Right lobe of liver (tissue), 6 donors: ENCODE measurements at regions not wholly inside any gene's neighbourhood (a gene's known extent, or its start where the extent isn't known, plus 50 kb on each side); places are given as distances from the start of the nearest gene placed in this dataset.
"Not testable (repeated sequence)": the region's sequence is repeated elsewhere in the genome, so short reads cannot be mapped to it uniquely, and the experiment has no call there.

Experiments
- ATAC-seq, 4 donors: fragments of 200-7000 bp; cut with Tn5 transposase; one replicate each; pipeline ENCODE4 v1.9.1; 2020; ENCODE audit warnings: mild to moderate bottlenecking in 4 of 4, moderate library complexity in 4 of 4
- DNase-seq, 3 donors: peaks; one replicate each; pipeline ENCODE4 v3.0.0-alpha.2; 2020
- H3K27ac ChIP-seq, 3 donors: fragments of 200-600 bp; one replicate each; pipeline ENCODE4 v1.8.0; 2022
- H3K27me3 ChIP-seq, 2 donors: fragments of 200-600 bp; one replicate each; pipeline ENCODE4 v1.8.0; 2022
- H3K36me3 ChIP-seq, 4 donors: fragments of 200-600 bp; sonication (generic) in 1 of 4; one replicate each; pipeline versions ENCODE4 v1.5.1 to v1.8.0; 2017 to 2022; ENCODE audit warnings: control low read depth in 1 of 4
- H3K4me1 ChIP-seq, 4 donors: fragments of 200-600 bp; sonication (generic) in 1 of 4; one replicate each; pipeline versions ENCODE4 v1.5.1 to v1.8.0; 2017 to 2022; ENCODE audit warnings: control low read depth in 1 of 4
- H3K4me3 ChIP-seq, 3 donors: fragments of 200-600 bp; one replicate each; pipeline ENCODE4 v1.8.0; 2022
- H3K9me3 ChIP-seq, 4 donors: fragments of 200-600 bp; sonication (generic) in 1 of 4; one replicate each; pipeline versions ENCODE4 v1.5.1 to v1.8.0; 2017 to 2022; ENCODE audit warnings: control low read depth in 1 of 4
- CTCF ChIP-seq, 4 donors: fragments of 200-600 bp in 3 of 4; fragments of 450-650 bp in 1 of 4; IDR thresholded peaks; one replicate each; pipeline versions ENCODE4 v1.5.1 to v1.8.0; 2016 to 2022; ENCODE audit warnings: antibody characterized with exemption in 4 of 4, mild to moderate bottlenecking in 2 of 4
- POLR2A ChIP-seq: fragments of 450-650 bp; IDR thresholded peaks from one replicate; pipeline ENCODE4 v1.6.1; 2017; ENCODE audit warnings: antibody characterized with exemption, mild to moderate bottlenecking
- WGBS: methylation state at CpG from one replicate; pipeline ENCODE4 v1.1.6; 2018; ENCODE audit warnings: low coverage, low lambda C conversion rate; ENCODE audit not compliant: insufficient coverage; ENCODE audit errors: missing lambda C conversion rate; 5-methylcytosine and 5-hydroxymethylcytosine counted together
- intact Hi-C, 2 donors: fragments of 100-400 bp; cut with DNase I; formaldehyde crosslinking; loops; one replicate each; pipeline versions ENCODE4 v1.11.2 to v1.14.1; 2022
- donor health status: DM: no; HTN: yes; CAD: no.
- donor health status: DM: no; HTN: no; CAD: no.
- donor health status: DM: no; HTN: no; CAD: no.
- donor health status: DM: no; HTN: yes; CAD: no.
- donor health status: DM: no; HTN: yes; CAD: no.

- no peak for ATAC-seq
- 80% methylated on average over 2 of the region's 3 CpGs for WGBS
- no peaks in the 10 kb centered on the region for H3K9me3 ChIP-seq
These were observed 68.4 kb downstream of the RPL22L1 start for GRCh38 chr3:170801597-170801996.

GRCh38 chr3:170800275-170800674, 69.7 kb downstream of the RPL22L1 start:
- H3K4me1 ChIP-seq, H3K27ac ChIP-seq, H3K9me3 ChIP-seq, H3K36me3 ChIP-seq, H3K4me3 ChIP-seq, intact Hi-C loops, ATAC-seq, DNase-seq, H3K27me3 ChIP-seq: not testable (repeated sequence)
- WGBS, result 96% methylated on average over 4 of the region's 4 CpGs

More at GRCh38 chr3:170801597-170801996, 68.4 kb downstream of the RPL22L1 start:
- no peaks in the 10 kb centered on the region for H3K27me3 ChIP-seq
- DNase-seq, result no peak
- TF ChIP-seq CTCF (IDR thresholded peaks at IDR 0.05), result no peak
- TF ChIP-seq POLR2A, result no peak
- H3K4me3 ChIP-seq, result no peak overlapping the region
- H3K4me1 ChIP-seq, result no peaks in the 10 kb centered on the region
- intact Hi-C loops, result no loop called here
- H3K27ac ChIP-seq, result no peak overlapping the region
- no peaks in the 10 kb centered on the region for H3K36me3 ChIP-seq

- H3K4me1 ChIP-seq, result no peaks in the 10 kb centered on the region
- intact Hi-C loops, result no loop called here
- H3K27ac ChIP-seq, result no peak overlapping the region
- no peak for TF ChIP-seq CTCF (IDR thresholded peaks at IDR 0.05)
- no peak for TF ChIP-seq POLR2A
- DNase-seq (no peak), ATAC-seq (no peak)
- no peaks in the 10 kb centered on the region for H3K9me3 ChIP-seq
- H3K4me3 ChIP-seq, result no peak overlapping the region
- no peaks in the 10 kb centered on the region for H3K27me3 ChIP-seq
- 66% methylated on average over 2 of the region's 2 CpGs for WGBS
- no peaks in the 10 kb centered on the region for H3K36me3 ChIP-seq
These were observed 71.0 kb downstream of the RPL22L1 start for GRCh38 chr3:170799009-170799408.

GRCh38 chr3:170797685-170798084, 72.3 kb downstream of the RPL22L1 start:
- 80% methylated on average over 5 of the region's 5 CpGs for WGBS
- TF ChIP-seq POLR2A (no peak), CTCF (IDR thresholded peaks at IDR 0.05) (no peak)
- DNase-seq (no peak), ATAC-seq (no peak)
- Histone ChIP-seq H3K27ac (no peak overlapping the region), H3K36me3 (no peaks in the 10 kb centered on the region), H3K4me1 (no peaks in the 10 kb centered on the region), H3K4me3 (no peak overlapping the region), H3K9me3 (no peaks in the 10 kb centered on the region), H3K27me3 (no peaks in the 10 kb centered on the region)
- intact Hi-C loops, result no loop called here

GRCh38 chr3:170792471-170792870, 77.5 kb downstream of the RPL22L1 start:
- H3K27ac ChIP-seq, result no peak overlapping the region
- H3K36me3 ChIP-seq, result no peaks in the 10 kb centered on the region
- TF ChIP-seq POLR2A (no peak), CTCF (IDR thresholded peaks at IDR 0.05) (no peak)
- no peaks in the 10 kb centered on the region for H3K27me3 ChIP-seq
- H3K4me1 ChIP-seq, result no peaks in the 10 kb centered on the region
- intact Hi-C loops, result no loop called here
- H3K9me3 ChIP-seq, result no peaks in the 10 kb centered on the region
- WGBS, result 40% methylated on average over 1 of the region's 1 CpG
- no peak for ATAC-seq
- DNase-seq, result no peak
- no peak overlapping the region for H3K4me3 ChIP-seq
